GM21528 (cell line): ENCODE measurements at regions not wholly inside any gene's neighbourhood (a gene's known extent, or its start where the extent isn't known, plus 50 kb on each side); places are given as distances from the start of the nearest gene placed in this dataset.
"Not testable (repeated sequence)": the region's sequence is repeated elsewhere in the genome, so short reads cannot be mapped to it uniquely, and the experiment has no call there.

Experiments used
- ATAC-seq: cut with Tn5 transposase; IDR thresholded peaks from one replicate; pipeline ENCODE4 v1.9.1; 2021; ENCODE audit warnings: mild to moderate bottlenecking, moderate library complexity; ENCODE audit not compliant: unreplicated experiment, low FRiP score

DNA sequence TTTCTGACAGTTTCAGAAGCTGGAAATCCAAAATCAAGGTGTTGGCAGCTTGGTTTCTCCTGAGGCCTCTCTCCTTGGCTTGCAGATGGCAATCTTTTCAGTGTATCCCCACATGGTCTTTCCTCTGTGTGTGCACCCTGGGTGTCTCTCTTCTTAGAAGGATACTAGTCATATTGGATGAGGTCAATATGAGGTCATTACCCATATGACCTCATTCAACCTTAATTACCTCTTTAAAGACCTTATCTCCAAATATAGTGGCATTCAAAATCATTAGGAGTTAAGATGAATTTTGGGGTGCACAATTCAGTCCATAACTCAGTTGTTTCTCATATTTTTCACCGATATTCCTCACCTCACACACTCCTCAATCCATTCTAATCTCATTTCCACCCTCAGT lies 92.4 kb upstream of the TGM3 start:
- no peak for ATAC-seq

GRCh38 chr20:2204021-2204420 lies 91.8 kb upstream of the TGM3 start:
- no peak for ATAC-seq

DNA sequence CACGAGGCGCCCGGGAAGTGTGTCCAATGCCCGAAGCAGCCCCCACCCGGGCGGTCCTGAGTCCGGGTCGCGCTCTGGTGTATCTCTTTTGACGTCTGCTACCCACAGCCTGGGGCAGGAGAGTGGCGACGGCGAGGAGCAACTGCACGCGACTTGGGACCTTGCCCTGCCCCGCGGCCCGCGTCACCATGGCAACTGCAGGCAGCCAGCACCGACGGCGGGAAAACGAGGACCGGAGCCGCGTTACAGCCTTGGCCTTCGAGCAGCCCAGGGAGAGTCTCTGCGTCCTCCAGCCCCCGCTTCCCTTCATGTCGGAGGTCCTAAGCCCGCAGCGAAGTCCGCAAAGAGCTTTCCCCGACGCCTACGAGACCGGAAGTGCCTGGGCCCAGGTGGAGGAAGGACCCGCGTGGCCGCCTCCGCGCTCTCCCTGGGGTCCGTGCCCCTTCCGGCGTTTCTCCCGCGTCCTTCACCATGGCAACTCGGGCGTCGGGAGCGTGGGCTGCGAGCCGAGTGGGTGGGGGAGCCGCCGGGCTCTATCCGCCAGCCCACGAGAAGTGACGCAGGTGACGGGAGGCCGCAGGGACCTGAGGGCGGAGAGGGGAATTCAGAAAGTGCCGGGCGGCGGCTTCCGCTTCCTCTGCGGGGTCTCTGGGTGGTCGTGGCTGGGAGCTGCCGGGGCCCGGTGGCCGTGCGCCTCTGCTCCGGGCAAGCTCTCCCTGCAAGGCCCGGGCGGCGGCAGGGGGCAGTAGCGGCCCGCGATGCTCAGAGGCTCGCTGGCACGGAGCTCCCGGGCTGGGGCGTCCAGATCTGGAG lies 88.6 kb upstream of the TGM3 start:
- peak; percentile 38 for ATAC-seq

DNA sequence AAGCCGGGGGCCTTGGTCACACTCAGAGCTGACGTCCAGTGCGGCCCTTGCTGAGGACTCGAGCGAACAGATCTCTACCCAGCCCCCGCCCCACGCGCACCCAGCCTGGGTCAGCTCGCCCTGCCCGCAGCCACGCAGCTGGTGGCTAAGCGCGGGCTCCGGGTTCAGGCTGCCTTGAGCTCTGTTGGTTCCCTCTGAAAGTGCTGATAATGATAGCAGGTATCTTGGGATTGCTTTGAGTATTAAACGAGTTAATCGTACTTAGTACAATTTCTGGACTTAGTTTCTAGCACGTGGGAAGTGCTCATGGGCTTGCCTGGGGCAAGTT lies 88.1 kb upstream of the TGM3 start:
- peak; percentile 10 for ATAC-seq

- no peak for ATAC-seq
These were observed 86.9 kb upstream of the TGM3 start for GRCh38 chr20:2208897-2209296.

DNA sequence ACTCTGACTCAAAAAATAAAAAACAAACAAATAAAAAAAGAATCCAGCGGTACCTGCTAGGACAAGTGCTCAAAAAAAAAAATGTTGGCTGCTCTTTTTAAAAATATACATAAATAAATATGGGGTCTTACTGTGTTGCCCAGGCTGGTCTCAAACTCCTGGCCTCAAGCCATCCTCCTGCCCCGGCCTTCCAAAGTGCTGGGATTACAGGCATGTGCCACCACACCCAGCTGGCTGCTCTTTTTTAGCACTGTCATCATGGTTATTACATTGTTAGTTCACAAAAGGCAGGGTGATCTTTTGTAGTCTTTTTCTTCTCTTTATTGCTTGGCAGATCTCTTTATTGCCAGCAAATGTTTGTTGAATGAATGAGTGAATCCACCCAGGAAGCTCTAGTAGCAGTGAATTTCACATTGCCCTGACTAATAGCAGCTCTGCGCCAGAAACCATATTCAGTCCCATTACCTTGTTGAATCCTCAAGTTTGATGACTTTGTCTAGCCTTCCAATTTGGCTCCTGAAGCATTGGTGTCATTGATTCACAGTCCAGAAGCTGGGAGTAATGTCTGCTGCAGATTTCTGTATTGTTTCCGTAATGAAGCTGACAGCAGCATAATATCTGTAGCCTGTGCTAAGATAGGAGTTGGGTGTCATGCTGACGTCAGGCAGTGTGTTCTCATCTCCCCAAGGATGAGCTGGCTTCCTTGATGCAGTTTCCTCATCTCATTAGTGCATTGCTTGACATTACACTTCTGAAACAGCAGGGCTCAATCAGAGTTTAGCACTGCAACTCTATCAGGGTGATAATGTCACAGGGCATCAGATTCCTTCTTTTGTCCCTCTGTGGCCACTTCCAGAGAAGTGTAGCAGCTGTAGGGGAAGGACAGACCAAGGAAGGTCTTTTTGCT lies 84.9 kb upstream of the TGM3 start:
- ATAC-seq = no peak

GRCh38 chr20:2212456-2213015 lies 83.3 kb upstream of the TGM3 start:
- no peak for ATAC-seq

- no peak for ATAC-seq
These were observed 82.4 kb upstream of the TGM3 start for GRCh38 chr20:2213401-2213800.

DNA sequence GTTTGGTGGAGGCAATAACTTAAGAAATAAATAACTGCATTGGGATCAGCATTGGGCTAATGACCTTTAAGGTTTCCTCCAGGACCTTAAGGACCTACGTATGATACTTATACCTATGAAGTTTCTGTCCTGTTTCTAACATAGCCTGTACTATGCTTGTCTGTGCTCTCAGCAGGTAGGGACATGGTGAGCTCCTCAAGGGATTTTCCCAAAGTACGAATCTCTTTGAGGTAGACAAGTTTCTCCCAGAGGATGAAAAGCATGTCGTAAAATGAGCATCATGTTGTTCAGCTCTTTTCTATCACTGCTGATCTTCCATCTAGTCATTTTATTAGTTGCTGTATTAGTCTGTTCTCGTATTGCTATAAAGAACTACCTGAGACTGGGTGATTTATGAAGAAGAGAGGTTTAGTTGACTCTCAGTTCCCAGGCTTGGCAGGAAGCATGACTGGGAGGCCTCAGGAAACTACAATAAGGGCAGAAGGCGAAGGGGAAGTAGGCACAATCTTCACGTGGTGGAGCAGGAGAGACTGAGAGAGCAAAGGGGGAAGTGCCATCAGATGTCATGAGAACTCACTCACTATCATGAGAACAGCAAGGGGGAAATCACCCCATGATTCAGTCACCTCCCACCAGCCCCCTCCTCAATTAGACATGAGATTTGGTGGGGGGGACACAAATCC lies 77.8 kb upstream of the TGM3 start:
- no peak for ATAC-seq

DNA sequence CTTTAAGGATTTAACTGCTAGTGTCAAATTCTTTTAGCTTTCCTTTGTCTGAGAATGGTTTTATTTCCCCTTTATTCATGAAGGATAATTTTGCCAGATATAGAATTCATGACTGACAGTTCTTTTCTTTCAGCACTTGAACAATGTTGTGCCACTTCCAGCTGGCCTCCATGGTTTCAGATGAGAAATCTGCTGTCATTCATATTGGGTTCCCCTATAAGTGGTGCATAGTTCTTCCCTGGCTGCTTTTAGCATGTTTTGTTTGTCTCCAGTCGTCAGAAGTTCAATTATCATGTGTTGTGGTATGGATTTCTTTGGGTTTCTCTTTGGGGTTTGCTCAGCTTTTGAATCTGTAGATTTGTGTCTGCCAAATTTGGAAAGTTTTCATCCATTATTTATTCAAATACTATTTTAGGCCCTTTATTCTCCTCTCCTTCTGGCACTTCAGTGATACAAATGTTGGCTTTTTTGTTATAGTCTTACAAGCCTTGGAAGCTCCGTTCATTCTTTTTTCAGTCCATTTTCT lies 76.3 kb upstream of the TGM3 start:
- ATAC-seq = no peak

- no peak for ATAC-seq
These were observed 75.5 kb upstream of the TGM3 start for GRCh38 chr20:2220298-2220697.

DNA sequence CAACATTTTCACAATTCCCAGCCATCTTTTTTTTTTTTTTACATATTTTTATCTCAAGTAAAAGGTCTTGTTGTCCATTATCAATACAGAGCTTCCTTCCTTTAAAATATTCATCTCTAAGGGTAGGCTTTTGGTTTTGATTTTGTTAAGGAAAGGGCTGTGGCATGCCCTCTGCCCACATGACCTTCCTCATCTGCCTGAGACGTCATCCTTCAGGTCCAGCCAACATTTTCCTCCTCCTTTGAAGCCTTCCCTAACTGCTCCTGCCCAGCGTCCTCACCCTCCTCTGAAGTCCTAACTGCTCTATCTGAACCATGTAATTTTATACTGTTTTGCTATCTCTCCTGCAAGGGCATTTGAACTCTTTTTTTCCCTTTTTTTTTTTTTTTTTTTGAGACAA lies 73.9 kb upstream of the TGM3 start:
- no peak for ATAC-seq

- ATAC-seq = no peak
These were observed 72.0 kb upstream of the TGM3 start for GRCh38 chr20:2223558-2224367.

- ATAC-seq = no peak
These were observed 71.5 kb upstream of the TGM3 start for GRCh38 chr20:2224368-2224639.

GRCh38 chr20:2227285-2227684 lies 68.5 kb upstream of the TGM3 start:
- ATAC-seq = not testable (repeated sequence)

GRCh38 chr20:2227861-2228260 lies 67.9 kb upstream of the TGM3 start:
- ATAC-seq = no peak

DNA sequence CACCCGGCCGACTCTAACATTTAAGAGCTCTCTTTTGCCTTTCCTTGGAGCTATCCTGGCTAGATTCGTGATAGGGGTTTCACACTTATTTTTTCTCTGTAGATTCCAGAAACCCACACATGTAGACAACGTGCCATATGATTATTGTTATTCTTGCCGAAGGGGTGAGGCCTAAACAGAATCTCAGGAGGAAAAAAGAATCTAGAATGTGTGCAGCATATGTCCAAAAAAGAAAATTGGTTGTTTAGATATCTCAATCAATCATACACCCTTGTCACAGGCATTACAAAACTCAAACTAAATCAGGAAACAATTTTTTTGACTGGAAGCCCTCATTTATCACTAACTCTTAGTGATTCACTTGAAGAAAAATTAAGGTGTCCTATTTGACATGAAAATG lies 66.9 kb upstream of the TGM3 start:
- ATAC-seq = no peak

DNA sequence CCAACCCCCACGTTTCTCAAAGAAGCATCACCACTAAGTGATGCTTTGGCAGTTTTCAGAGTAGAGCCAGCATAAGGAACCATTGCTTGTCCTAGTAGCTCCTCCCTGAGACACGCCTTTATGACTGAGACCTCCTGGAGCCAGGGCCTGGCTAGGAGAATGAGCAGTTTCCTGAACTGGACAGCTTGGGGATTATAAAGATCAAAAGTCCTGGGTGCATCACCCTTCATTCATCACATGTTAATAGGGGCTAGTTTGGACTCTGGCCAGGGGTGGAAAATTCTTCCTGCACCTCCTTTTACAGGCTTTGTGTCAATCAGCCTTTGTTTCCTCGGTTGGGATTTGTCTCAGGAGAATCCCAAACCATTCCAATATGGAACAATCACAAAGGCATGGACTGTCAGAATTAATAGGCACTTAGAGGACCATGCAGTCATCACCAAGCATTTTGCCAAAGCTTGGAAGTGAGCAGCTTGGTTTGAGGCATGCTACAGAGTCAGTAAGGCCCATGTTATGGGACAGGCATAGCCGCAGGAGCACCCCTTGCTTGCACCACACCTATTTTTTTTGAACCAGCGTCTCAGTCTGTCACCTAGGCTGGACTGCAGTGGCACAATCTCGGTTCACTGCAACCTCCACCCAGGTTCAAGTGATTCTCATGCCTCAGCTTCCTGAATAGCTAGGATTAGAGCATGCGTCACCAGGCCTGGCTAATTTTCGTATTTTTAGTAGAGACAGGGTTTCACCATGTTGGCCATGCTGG lies 64.9 kb upstream of the TGM3 start:
- no peak for ATAC-seq

GRCh38 chr20:2231701-2232100 lies 64.1 kb upstream of the TGM3 start:
- ATAC-seq = no peak
